IPS-11a (cell line): ENCODE measurements at regions not wholly inside any gene's neighbourhood (a gene's known extent, or its start where the extent isn't known, plus 50 kb on each side); places are given as distances from the start of the nearest gene placed in this dataset.

ENCODE experiments used
- H3K4me3 ChIP-seq: one replicate; pipeline ENCODE4 v1.5.1; 2013; ENCODE audit warnings: low read depth, low read length, control low read depth

DNA sequence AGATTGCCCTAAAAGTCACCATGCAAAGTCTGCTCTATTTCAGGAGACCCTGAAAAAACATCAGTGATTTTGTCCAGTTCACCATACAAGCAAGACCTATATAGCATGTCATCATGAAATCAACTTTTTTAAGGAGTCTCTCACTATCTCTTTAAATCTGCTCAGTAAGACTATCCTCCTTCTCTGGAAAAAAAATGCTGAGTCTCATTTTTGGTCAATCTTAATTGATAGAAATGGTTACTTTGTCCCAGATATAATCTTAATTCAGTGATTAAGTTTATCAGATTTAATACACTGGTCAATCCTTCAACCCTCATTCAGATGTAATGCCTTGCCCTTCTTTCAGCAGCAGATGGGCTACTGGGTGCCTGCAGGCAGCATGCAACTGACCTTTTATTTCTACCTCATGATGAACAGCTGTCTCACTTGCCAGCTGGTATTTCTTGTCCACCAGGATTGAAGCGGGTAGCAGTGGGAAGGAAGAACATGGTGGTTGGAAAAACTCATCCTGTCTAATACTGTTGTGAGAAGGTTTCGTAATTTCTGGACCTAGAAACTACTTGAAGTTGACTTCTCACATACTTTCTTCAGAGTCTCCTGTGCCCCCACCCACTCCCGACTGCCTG, 375.3 kb downstream of the DNAH5 start:
- no peak overlapping the region for H3K4me3 ChIP-seq

DNA sequence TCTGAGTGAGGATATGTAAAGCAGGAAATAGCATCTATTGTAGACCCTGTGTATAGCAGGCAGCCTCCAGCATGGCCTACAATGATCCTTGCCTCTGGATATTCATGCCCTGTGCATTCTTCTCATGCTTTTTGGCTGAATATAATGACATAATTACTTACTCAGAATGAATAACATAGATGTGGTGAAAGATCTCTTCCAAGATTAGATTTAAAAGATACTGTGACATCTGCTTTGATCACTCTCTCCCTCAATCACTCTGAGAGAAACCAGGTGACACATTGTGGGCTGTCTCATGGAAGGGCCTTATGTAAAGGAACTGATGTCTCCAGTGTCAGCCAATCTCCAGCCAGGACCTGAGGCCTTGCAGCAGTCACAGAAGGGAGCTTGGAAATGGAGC, 376.7 kb downstream of the DNAH5 start:
- no peak overlapping the region for H3K4me3 ChIP-seq

- H3K4me3 ChIP-seq, result no peak overlapping the region
Observed at GRCh38 chr5:13566871-13567339, 377.6 kb downstream of the DNAH5 start.

DNA sequence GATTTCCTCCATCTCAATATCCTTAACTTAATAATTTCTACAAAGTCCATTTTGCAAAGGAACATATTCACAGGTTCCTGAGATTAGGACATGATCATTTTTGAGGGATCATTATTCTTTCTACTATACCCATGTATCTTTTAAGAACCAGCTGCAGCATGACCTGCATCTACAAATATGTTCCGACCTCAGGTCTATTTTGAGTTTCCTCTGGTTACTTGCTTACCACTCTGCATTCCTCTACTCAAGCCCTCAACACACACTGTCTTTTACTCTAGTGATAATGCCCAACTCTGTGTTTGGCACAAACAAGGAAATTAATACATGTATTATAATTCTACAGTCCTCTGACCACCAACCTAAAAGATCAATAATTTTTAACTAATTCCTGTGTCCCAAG, 386.1 kb downstream of the DNAH5 start:
- H3K4me3 ChIP-seq, result no peak overlapping the region

DNA sequence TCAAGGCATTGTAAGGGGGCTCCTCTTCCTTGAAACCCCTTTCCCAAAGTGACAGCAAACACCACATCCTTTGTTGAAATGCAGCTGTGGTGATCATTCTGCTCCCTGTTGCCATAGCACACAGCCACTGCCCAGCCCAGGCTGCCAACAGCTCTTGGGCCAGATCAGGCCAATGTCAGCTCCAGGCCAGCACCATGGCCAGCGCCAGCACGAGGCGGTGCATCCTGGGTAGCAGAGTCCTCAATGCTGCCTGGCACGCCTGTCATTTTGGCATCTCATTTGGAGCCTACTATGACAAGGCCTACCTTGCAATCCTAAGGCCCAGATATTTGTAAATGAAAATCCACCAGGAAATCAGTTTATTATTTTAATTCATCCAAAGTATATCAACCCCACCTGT, 390.6 kb downstream of the DNAH5 start:
- H3K4me3 ChIP-seq, result no peak overlapping the region

- H3K4me3 ChIP-seq, result no peak overlapping the region
Observed at GRCh38 chr5:13552361-13552760, 392.1 kb downstream of the DNAH5 start.

GRCh38 chr5:13551645-13552044, 392.8 kb downstream of the DNAH5 start:
- H3K4me3 ChIP-seq, result no peak overlapping the region

DNA sequence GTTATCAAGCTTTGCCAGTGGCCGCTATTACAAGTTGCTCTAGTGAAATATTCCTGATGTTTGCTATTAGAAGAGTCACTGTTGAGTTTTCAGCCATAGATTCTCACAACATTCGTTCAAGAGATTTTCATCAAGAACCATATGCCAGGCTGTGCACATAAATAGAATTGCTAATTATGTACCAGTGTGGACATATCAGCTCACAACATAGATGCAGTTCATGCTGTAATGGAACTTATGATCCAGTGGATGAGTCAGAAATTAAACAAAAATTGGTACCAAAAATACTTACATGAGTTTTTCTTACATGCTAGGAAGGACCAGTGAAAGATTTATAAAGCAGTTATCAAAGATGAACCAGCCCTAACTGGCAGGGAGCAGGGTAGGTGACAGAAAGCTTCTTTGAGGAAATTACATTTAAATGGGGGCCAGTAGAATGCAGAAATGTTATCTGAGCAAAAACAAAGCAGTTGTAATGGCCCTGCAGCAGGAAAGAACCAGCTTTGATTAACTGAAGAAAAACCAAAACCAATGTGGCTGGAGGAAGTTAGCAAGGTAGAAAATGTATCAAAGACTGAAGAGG, 404.2 kb downstream of the DNAH5 start:
- H3K4me3 ChIP-seq, result no peak overlapping the region

DNA sequence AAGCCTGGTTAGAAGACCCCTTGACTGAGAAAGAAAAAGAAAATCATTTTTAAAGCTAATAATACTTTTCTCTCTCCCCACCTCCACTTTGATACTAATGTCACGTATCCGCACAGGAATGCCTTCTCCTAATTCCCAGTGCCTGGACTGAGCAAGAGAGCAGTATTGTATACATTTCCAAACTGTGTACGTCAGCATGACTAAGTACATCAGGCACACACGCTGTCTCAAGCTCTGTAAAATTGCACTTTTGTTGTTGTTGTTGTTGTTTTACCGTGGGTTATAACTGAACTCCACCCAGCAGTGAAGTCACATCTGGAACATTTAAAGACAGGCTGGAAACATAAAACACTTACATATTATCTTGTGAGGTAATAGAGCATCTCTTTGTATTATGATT, 407.6 kb downstream of the DNAH5 start:
- H3K4me3 ChIP-seq, result no peak overlapping the region

GRCh38 chr5:13533833-13534232, 410.7 kb downstream of the DNAH5 start:
- H3K4me3 ChIP-seq, result no peak overlapping the region

GRCh38 chr5:13529300-13529699, 415.2 kb downstream of the DNAH5 start:
- H3K4me3 ChIP-seq, result no peak overlapping the region

DNA sequence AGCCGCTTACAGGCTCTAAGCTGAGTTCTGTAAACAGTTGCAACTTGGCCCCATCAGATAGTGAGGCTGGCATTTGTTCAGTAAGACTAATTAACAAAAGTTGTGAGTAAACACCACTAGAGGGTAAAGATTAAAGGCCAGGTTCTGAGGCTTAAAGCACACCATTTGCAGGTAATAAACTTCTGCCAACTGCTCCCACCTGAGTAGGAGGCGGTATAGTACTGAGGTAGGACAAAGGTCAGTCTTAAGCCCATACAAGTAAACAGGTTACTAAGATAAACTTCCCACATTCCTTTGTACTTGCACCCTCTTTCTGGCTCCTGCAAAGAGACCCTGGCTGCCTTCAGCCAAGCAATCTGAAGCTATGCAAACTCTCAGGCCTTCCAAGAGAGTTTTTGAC, 419.6 kb downstream of the DNAH5 start:
- H3K4me3 ChIP-seq, result no peak overlapping the region

- no peak overlapping the region for H3K4me3 ChIP-seq
Observed at GRCh38 chr5:13519131-13519530, 425.4 kb downstream of the DNAH5 start.

- no peak overlapping the region for H3K4me3 ChIP-seq
Observed at GRCh38 chr5:13516195-13516594, 428.3 kb downstream of the DNAH5 start.

GRCh38 chr5:13511442-13511841, 433.0 kb downstream of the DNAH5 start:
- H3K4me3 ChIP-seq, result no peak overlapping the region

DNA sequence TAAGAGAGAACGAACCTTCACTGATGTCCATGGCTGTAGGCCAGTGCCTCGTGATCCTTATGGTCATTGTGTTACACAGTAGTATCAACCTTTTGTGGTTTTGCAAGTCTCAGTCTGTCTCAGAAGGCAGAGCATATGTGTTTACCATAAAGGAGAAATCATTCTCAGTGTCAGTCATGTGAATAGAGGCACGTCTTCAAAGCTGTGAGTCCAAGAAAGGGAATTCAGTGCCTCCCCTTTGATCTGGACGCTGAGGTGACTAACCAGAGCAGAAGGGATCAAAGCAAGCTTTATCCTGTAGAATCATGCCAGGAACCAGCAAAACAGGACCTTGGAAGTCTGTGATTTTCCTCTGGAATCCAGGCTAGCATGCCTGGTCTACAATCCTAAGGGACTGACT, 433.9 kb downstream of the DNAH5 start:
- no peak overlapping the region for H3K4me3 ChIP-seq

GRCh38 chr5:13508559-13508958, 435.9 kb downstream of the DNAH5 start:
- no peak overlapping the region for H3K4me3 ChIP-seq

GRCh38 chr5:13505326-13505725, 439.2 kb downstream of the DNAH5 start:
- H3K4me3 ChIP-seq, result no peak overlapping the region

DNA sequence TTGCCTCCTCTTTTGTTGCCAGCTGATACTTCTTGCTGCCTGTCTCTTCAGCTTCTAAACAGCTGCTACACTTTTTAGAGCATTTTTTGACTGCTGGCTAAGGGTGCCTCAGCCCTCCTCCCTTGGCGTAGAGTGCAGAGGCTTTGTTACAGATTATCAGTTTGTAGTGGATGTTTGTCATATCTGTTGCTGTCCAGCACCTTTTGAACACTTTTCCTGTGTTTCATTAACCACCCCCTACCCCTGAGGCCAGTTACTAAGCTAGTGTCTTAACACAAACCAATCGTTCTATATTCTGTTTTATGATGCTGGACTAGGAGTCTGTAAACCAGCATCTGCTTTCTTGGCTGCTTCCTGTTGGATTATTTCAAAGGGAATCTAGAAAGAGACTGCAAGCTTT, 441.5 kb downstream of the DNAH5 start:
- no peak overlapping the region for H3K4me3 ChIP-seq

DNA sequence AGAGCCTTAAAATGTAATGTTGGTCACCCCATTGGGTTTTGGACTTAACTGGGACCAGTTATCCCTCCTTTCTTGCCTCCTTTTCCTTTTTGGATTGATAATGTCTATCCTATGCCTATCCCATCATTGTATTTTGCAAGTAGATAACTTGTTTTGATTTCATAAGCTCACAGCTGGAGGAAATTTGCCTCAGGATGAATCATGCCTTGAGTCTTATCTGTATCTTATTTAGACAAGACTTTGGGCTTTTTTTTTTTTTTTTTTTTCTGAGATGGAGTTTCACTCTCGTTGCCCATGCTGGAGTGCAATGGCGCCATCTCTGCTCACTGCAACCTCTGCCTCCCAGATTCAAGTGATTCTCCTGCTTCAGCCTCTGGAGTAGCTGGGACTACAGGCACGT, 443.3 kb downstream of the DNAH5 start:
- H3K4me3 ChIP-seq, result no peak overlapping the region

GRCh38 chr5:13498279-13498678, 446.2 kb downstream of the DNAH5 start:
- no peak overlapping the region for H3K4me3 ChIP-seq

- H3K4me3 ChIP-seq, result no peak overlapping the region
Observed at GRCh38 chr5:13488254-13488931, 456.1 kb downstream of the DNAH5 start.
